PC-9 (cell line): ENCODE measurements at regions not wholly inside any gene's neighbourhood (a gene's known extent, or its start where the extent isn't known, plus 50 kb on each side); places are given as distances from the start of the nearest gene placed in this dataset.

Experiments used
- EZH2 ChIP-seq: fragments of 200-600 bp; sonication (generic); IDR thresholded peaks from 2 replicates; pipeline ENCODE4 v1.8.0; 2017; ENCODE audit warnings: antibody characterized with exemption, low read depth
- TF ChIP-seq, protein P1 (sequence below): fragments of 200-600 bp; sonication (generic); conservative IDR thresholded peaks from 2 replicates; pipeline ENCODE4 v1.6.1; 2017; ENCODE audit warnings: mixed run types, antibody characterized with exemption, mild to moderate bottlenecking, moderate library complexity

DNA sequence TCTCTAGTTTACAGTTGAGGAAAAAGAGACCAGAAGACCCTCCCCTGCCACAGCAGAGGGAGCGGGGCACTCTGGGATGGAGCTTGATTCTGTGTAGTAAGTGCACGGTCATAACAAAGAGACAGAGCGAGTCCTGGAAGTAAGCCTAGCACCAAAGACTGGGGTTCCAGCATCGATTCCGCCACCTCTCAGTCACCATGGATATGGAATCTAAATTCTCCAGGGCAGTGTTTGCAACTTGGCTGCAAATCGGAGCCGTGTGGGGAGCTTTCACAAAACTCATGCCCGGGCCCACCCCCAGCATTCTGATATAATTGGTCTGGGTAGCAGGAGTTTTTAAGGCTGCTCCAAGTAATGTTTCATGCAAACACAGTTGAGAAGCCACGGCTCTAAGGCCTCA is 129.5 kb upstream of the OPCML start:
- TF ChIP-seq, protein P1, sequence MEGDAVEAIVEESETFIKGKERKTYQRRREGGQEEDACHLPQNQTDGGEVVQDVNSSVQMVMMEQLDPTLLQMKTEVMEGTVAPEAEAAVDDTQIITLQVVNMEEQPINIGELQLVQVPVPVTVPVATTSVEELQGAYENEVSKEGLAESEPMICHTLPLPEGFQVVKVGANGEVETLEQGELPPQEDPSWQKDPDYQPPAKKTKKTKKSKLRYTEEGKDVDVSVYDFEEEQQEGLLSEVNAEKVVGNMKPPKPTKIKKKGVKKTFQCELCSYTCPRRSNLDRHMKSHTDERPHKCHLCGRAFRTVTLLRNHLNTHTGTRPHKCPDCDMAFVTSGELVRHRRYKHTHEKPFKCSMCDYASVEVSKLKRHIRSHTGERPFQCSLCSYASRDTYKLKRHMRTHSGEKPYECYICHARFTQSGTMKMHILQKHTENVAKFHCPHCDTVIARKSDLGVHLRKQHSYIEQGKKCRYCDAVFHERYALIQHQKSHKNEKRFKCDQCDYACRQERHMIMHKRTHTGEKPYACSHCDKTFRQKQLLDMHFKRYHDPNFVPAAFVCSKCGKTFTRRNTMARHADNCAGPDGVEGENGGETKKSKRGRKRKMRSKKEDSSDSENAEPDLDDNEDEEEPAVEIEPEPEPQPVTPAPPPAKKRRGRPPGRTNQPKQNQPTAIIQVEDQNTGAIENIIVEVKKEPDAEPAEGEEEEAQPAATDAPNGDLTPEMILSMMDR, result no peak
- TF ChIP-seq EZH2, result no peak
